HCT116 (cell line): ENCODE measurements at regions not wholly inside any gene's neighbourhood (a gene's known extent, or its start where the extent isn't known, plus 50 kb on each side); places are given as distances from the start of the nearest gene placed in this dataset.

ENCODE experiments used
- CEBPB ChIP-seq: IDR thresholded peaks from 2 replicates; pipeline ENCODE4 v1.6.1; 2012; ENCODE audit warnings: low read depth
- ELF1 ChIP-seq: IDR thresholded peaks from 2 replicates; pipeline ENCODE4 v1.6.1; 2012; ENCODE audit warnings: low read depth, borderline replicate concordance
- EZH2 ChIP-seq: fragments of 200-600 bp; sonication (generic); IDR thresholded peaks from 2 replicates; pipeline ENCODE4 v1.6.1; 2017; ENCODE audit warnings: antibody characterized with exemption, mixed run types
- FOSL1 ChIP-seq: IDR thresholded peaks from 2 replicates; pipeline ENCODE4 v1.6.1; 2012; ENCODE audit warnings: low read depth
- JUND ChIP-seq: IDR thresholded peaks from 2 replicates; pipeline ENCODE4 v1.6.1; 2012
- POLR2A ChIP-seq: IDR thresholded peaks from 2 replicates; pipeline ENCODE4 v1.7.0; 2011; ENCODE audit warnings: borderline replicate concordance; ENCODE audit not compliant: insufficient read depth, insufficient read length; ENCODE audit errors: extremely low read depth
- POLR2AphosphoS5 ChIP-seq: IDR thresholded peaks from 2 replicates; pipeline ENCODE4 v1.6.1; 2011; ENCODE audit warnings: mild to moderate bottlenecking, low read depth, low read length, moderate library complexity
- RAD21 ChIP-seq: IDR thresholded peaks from 2 replicates; pipeline ENCODE4 v1.6.1; 2012; ENCODE audit warnings: low read depth, mild to moderate bottlenecking
- SP1 ChIP-seq: IDR thresholded peaks from 2 replicates; pipeline ENCODE4 v1.6.1; 2012; ENCODE audit warnings: low read depth
- ZNF274 ChIP-seq: fragments of 200-500 bp; sonication (Bioruptor generic); IDR thresholded peaks from 2 replicates; pipeline ENCODE4 v1.6.1; 2014; ENCODE audit warnings: mild to moderate bottlenecking, low read depth, low read length, inconsistent platforms
- TF ChIP-seq, protein P1 (sequence below), 3 experiments: fragments of 200-600 bp in 1 of 3; sonication (generic) in 1 of 3; IDR thresholded peaks in 2 of 3; conservative IDR thresholded peaks in 1 of 3; 2 replicates each; pipeline ENCODE4 v1.5.1; 2012 to 2017; ENCODE audit warnings: low read depth in 2 of 3, low read length in 2 of 3, antibody characterized with exemption in 1 of 3, borderline replicate concordance in 1 of 3, control low read depth in 1 of 3, mild to moderate bottlenecking in 1 of 3, mixed read lengths in 1 of 3, mixed run types in 1 of 3, moderate library complexity in 1 of 3; ENCODE audit not compliant: insufficient read depth in 1 of 3
- TF ChIP-seq, protein P2 (sequence below): IDR thresholded peaks from 2 replicates; pipeline ENCODE4 v1.6.1; 2012

DNA sequence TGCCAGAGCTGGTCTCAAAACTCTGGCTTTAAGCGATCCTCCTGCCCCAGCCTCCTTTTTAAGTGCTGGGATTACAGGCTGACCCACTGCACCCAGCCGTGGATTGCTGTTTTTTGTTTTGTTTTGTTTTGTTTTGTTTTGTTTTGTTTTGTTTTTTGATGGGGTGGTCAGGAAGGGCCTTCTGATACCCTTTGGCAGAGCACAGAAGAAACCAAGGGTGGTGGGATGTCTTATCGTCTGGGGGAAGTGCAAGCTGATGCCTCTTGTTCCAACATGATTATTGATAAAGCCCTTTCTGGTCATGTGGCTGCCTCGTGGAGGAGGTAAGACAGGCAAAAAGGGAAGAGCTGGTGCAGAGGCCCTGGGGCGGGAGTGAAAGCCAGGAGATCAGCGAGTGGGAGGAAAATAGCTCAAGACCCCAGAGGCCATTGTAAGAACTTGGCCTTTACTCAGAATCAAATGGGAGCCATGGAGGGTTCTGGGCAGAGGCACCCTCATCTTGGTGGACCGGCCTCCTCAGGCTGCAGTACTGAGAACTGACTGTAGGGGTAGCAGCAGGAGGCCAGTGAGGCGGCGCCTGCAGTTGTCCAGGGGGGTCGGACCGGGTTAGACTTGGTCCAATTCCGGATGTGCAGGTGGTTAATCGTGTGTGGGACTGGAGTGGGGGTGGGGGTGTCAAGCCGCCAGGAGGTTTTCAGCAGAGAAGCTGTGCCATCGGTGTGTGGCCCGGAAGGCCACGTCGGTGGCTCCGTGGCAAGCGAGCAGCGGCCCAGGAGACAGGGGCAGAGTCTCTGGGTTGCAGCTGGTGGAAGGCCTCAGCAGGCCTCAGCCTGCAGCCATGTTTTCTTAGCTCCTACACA lies 84.4 kb upstream of the GSE1 start:
- TF ChIP-seq, protein P1, sequence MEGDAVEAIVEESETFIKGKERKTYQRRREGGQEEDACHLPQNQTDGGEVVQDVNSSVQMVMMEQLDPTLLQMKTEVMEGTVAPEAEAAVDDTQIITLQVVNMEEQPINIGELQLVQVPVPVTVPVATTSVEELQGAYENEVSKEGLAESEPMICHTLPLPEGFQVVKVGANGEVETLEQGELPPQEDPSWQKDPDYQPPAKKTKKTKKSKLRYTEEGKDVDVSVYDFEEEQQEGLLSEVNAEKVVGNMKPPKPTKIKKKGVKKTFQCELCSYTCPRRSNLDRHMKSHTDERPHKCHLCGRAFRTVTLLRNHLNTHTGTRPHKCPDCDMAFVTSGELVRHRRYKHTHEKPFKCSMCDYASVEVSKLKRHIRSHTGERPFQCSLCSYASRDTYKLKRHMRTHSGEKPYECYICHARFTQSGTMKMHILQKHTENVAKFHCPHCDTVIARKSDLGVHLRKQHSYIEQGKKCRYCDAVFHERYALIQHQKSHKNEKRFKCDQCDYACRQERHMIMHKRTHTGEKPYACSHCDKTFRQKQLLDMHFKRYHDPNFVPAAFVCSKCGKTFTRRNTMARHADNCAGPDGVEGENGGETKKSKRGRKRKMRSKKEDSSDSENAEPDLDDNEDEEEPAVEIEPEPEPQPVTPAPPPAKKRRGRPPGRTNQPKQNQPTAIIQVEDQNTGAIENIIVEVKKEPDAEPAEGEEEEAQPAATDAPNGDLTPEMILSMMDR (IDR thresholded peaks at IDR 0.05 in 2 of 3, conservative IDR thresholded peaks at IDR 0.05 in 1 of 3; ENCODE audit: borderline replicate concordance in 1 of 3, insufficient read depth in 1 of 3, low read depth in 2 of 3, low read length in 2 of 3), result peak in 2 of 3 experiments; percentile 74; a peak in 4 of 6 replicates
- TF ChIP-seq FOSL1 (no peak), POLR2A (no peak), JUND (no peak), ELF1 (no peak), SP1 (no peak), CEBPB (no peak), ZNF274 (no peak), POLR2AphosphoS5 (no peak), EZH2 (no peak), RAD21 (no peak)
- TF ChIP-seq, protein P2, sequence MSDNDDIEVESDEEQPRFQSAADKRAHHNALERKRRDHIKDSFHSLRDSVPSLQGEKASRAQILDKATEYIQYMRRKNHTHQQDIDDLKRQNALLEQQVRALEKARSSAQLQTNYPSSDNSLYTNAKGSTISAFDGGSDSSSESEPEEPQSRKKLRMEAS, result no peak
